ENCODE measurements at regions not wholly inside any gene's neighbourhood (a gene's known extent, or its start where the extent isn't known, plus 50 kb on each side); places are given as distances from the start of the nearest gene placed in this dataset.

DNA sequence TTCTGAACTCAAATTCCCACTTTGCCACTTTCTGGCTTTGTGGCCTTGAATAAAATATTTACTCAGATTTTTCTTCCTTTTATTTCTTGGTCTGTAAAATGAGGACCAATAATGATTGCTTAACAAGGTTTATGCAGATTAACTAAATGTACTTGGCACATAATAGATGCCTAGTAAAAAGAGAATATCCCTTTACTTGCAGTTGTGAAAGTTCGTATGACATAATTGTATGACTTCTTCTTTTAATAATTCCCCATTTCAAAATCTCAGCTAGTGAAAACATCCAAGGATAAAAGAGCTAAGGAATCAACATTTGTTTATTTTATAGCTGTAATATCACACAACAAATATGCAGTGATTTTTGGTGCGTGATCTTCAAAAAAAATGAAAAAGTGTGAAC is 215.6 kb upstream of the ATP2B1 start:
- Histone ChIP-seq H3K4me3 (no peak overlapping the region), H3K4me1 (peaks cover 0 to 3% (median 0%) of the 10 kb centered on the region in 9 donors), H3K9me3 (no peaks in the 10 kb centered on the region), H3K27ac (peak overlapping the region in 1 of 10 donors; percentile 11), H3K27me3 (peaks cover 0 to 3% (median 0%) of the 10 kb centered on the region in 7 donors), H3K36me3 (no peaks in the 10 kb centered on the region)
- DNase-seq: no peak
- TF ChIP-seq, protein P1, sequence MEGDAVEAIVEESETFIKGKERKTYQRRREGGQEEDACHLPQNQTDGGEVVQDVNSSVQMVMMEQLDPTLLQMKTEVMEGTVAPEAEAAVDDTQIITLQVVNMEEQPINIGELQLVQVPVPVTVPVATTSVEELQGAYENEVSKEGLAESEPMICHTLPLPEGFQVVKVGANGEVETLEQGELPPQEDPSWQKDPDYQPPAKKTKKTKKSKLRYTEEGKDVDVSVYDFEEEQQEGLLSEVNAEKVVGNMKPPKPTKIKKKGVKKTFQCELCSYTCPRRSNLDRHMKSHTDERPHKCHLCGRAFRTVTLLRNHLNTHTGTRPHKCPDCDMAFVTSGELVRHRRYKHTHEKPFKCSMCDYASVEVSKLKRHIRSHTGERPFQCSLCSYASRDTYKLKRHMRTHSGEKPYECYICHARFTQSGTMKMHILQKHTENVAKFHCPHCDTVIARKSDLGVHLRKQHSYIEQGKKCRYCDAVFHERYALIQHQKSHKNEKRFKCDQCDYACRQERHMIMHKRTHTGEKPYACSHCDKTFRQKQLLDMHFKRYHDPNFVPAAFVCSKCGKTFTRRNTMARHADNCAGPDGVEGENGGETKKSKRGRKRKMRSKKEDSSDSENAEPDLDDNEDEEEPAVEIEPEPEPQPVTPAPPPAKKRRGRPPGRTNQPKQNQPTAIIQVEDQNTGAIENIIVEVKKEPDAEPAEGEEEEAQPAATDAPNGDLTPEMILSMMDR (IDR thresholded peaks at IDR 0.05): no peak
- ATAC-seq: no peak
- intact Hi-C loops (cut with DNase I): no loop called here
- 91 to 92% methylated on average over 2 of the region's 2 CpGs for WGBS, 2 donors

DNA sequence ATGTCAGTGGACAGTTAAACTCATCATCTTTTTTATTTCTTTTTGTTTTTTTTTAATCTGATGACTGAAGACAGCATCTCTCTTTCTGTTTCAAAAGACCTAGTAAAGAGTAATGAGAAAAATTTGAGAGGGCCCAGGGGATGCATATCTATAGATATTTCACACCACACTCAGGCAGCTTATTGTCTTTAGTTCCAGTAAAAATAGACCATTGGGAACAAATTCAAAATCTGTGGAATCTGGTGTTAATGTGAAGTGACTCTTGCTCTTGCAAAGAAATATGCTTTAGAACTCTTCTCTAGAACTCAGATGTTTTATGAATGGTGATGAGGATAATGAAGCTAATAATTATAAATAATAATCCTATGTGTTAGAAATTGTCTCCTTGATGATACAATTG is 214.5 kb upstream of the ATP2B1 start:
- DNase-seq (no peak), ATAC-seq (no peak)
- Histone ChIP-seq H3K4me1 (peaks cover 0 to 3% (median 0%) of the 10 kb centered on the region in 9 donors), H3K27me3 (peaks cover 0 to 3% (median 0%) of the 10 kb centered on the region in 7 donors), H3K4me3 (no peak overlapping the region), H3K27ac (no peak overlapping the region), H3K36me3 (no peaks in the 10 kb centered on the region), H3K9me3 (no peaks in the 10 kb centered on the region)
- TF ChIP-seq, protein P1 (IDR thresholded peaks at IDR 0.05): no peak
- intact Hi-C loops (cut with DNase I): no loop called here

DNA sequence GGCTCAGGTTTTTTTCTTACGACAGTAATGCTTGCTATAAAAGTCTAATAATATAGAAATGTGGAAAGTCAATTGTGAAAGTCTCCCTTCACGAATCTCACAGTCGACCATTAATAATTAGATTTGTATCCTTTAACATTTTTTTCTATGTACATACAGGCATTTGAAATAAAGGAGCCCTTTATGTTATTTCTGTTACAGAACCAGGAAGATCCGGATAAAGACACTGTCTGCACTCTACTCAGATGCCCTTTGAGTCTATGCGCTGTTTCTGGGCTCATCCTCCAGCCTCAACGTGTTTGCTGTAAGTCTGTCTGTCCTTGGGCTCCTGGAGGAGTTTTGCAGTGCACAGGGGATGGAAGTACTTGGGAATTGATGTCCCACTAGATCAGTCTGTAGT is 212.2 kb upstream of the ATP2B1 start:
- Histone ChIP-seq H3K9me3 (no peaks in the 10 kb centered on the region), H3K4me3 (no peak overlapping the region), H3K36me3 (no peaks in the 10 kb centered on the region), H3K27ac (no peak overlapping the region), H3K4me1 (no peaks in the 10 kb centered on the region), H3K27me3 (peaks cover 0 to 3% (median 0%) of the 10 kb centered on the region in 7 donors)
- ATAC-seq (no peak), DNase-seq (no peak)
- TF ChIP-seq, protein P1 (IDR thresholded peaks at IDR 0.05): no peak
- intact Hi-C loops (cut with DNase I): no loop called here
- WGBS, 2 donors: 88% methylated on average over 6 of the region's 6 CpGs

DNA sequence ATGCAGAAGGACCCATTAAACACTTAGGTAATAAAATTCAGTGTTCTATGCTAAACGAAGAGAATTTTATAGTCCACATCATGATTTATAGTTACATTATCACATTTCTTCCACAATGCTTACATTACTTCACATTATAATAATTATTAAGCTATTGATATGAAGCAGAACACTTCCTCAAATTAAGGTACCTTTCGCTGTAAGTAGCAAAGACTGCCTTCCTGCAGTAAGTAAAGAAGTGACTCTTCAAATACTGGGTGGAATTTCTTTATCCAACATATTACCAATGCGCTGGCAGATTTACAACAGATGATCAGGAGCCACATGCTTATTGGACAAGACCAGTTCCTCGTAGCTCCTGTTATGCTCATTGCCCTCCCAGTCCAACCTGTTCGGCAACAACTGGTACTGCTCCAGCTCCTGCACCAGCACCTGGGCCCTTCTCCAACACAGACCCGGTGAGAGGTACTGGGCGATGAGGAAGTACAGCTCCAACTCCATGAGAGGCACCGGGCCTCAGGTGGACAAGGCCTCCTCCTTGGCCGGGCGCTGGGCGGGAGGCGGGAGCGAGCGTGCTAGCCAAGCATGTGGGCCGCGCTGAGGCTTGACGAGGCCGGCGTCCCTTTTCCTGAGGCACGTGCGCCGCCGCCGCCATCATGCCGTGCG is 210.7 kb upstream of the ATP2B1 start:
- ATAC-seq: no peak

More for the DNA sequence above, 210.7 kb upstream of the ATP2B1 start:
- no peak overlapping the region for H3K27ac ChIP-seq
- TF ChIP-seq, protein P1 (IDR thresholded peaks at IDR 0.05): no peak
- WGBS, 2 donors: 97 to 98% methylated on average over 26 of the region's 26 CpGs
- no peak overlapping the region for H3K4me3 ChIP-seq
- intact Hi-C loops (cut with DNase I): no loop called here
- H3K36me3 ChIP-seq: no peaks in the 10 kb centered on the region
- H3K4me1 ChIP-seq: no peaks in the 10 kb centered on the region
- DNase-seq: no peak
- H3K27me3 ChIP-seq: peaks cover 0 to 3% (median 0%) of the 10 kb centered on the region in 7 donors
- H3K9me3 ChIP-seq: no peaks in the 10 kb centered on the region

All from heart right ventricle (tissue), 16 donors.